ENCODE measurements at regions not wholly inside any gene's neighbourhood (a gene's known extent, or its start where the extent isn't known, plus 50 kb on each side); places are given as distances from the start of the nearest gene placed in this dataset.

DNA sequence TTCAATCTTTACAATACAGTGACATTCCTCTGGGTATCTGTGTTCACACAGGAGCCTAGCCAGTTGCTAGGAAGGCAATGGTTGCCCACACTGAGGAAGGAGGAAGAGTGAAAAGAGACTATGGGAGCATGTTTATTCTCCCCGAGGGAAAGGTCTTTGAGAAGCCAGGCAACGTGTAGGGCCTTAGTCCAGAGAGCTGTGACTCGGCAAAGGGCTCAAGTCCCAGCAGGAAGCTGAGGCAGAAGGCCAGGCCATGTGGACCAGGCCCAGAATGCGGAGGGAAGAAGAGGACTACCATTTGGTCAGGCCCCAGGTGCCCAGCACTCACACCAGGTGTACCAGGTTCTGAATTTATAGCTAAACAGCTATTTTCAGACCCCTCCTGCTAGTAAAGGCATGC is 136.6 kb upstream of the DMAC1 start:
- TF ChIP-seq, protein P1, sequence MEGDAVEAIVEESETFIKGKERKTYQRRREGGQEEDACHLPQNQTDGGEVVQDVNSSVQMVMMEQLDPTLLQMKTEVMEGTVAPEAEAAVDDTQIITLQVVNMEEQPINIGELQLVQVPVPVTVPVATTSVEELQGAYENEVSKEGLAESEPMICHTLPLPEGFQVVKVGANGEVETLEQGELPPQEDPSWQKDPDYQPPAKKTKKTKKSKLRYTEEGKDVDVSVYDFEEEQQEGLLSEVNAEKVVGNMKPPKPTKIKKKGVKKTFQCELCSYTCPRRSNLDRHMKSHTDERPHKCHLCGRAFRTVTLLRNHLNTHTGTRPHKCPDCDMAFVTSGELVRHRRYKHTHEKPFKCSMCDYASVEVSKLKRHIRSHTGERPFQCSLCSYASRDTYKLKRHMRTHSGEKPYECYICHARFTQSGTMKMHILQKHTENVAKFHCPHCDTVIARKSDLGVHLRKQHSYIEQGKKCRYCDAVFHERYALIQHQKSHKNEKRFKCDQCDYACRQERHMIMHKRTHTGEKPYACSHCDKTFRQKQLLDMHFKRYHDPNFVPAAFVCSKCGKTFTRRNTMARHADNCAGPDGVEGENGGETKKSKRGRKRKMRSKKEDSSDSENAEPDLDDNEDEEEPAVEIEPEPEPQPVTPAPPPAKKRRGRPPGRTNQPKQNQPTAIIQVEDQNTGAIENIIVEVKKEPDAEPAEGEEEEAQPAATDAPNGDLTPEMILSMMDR (IDR thresholded peaks at IDR 0.05): no peak
- TF ChIP-seq EZH2 (IDR thresholded peaks at IDR 0.05): no peak
- no peak for TF ChIP-seq EZH2phosphoT487 (IDR thresholded peaks at IDR 0.05)
